Erythroblast (primary cell): ENCODE measurements at regions not wholly inside any gene's neighbourhood (a gene's known extent, or its start where the extent isn't known, plus 50 kb on each side); places are given as distances from the start of the nearest gene placed in this dataset.

Experiments used
- GATA1 ChIP-seq: IDR thresholded peaks from 2 replicates; pipeline ENCODE4 v1.6.1; 2011; ENCODE audit warnings: low read depth, mild to moderate bottlenecking, control low read depth, low read length, moderate library complexity
- POLR2A ChIP-seq: IDR thresholded peaks from 2 replicates; pipeline ENCODE4 v1.6.1; 2011; ENCODE audit warnings: mild to moderate bottlenecking, low read length

DNA sequence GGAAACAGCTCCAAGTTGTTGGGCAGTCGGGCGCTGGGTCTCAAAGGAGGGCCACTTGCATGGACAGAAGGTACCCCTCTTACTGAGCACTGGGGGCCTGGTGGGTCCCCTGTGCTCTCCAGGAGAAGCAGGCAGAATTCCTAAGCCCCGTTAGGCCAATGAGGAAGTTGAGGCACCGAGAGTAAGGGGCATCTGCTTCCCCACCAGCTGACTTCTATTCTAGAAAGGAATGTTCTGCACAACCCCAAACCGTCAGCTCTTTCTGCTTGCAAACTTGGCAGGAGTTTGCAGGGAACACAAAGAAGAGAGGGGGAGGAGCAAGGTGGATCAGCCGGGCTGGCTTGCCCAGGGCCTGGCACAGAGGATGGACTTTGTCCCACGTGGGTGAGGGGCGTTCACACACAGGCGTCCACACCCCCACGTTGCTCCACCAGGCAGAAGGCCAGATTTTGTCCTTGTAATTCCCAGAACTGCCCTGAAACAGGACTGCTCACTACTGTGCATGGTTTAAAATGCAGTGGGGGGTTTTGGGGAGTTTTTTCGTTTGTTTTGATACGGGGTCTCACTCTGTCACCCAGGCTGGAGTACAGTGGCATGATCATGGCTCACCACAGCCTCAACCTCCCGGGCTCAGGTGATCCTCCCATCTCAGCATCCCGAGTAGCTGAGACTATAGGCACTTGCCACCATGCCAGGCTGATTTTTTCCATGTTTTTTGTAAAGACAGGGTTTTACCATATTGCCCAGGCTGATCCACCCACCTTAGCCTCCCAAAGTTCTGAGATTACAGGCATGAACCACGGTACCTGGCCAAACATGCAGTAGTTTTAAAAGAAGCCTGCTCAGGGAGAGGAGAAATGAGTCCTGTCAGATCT lies 93.3 kb downstream of the SNX5 start:
- no peak for TF ChIP-seq POLR2A
- TF ChIP-seq GATA1: no peak
